ENCODE measurements at regions not wholly inside any gene's neighbourhood (a gene's known extent, or its start where the extent isn't known, plus 50 kb on each side); places are given as distances from the start of the nearest gene placed in this dataset.

DNA sequence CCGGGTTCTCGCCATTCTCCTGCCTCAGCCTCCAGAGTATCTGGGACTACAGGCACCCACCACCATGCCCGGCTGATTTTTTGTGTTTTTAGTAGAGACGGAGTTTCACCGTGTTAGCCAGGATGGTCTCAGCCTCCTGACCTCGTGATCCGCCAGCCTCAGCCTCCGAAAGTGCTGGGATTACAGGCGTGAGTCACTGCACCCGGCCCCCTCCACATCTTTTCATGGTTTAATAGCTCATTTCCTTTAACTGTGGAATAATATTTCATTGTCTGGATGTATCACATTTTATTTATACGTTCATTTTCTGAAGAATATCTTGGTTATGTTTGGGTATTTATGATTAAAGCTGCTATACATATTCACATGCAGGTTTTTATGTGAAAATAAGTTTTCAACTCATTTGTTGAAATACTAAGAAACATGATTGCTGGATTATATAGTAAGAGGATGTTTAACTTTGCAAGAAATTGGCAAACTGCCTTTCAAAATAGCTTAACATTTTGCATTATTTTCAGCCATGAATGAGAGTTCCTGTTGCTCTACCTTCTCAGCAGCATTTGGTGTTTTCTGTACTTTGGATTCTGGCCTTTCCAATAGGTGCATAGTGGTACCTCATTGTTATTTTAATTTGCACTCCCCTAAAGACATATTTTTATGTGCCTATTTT lies 591.9 kb downstream of the TECRL start (continued):
- TF ChIP-seq ZNF462 (CRISPR knock-in tag; IDR thresholded peaks at IDR 0.05) (no peak), EZH2phosphoT487 (IDR thresholded peaks at IDR 0.05; ENCODE audit: unreplicated experiment) (no peak), NANOG (IDR thresholded peaks at IDR 0.05; ENCODE audit: borderline replicate concordance) (no peak), EZH2 (IDR thresholded peaks at IDR 0.05; ENCODE audit: low read depth, unreplicated experiment) (no peak)

DNA sequence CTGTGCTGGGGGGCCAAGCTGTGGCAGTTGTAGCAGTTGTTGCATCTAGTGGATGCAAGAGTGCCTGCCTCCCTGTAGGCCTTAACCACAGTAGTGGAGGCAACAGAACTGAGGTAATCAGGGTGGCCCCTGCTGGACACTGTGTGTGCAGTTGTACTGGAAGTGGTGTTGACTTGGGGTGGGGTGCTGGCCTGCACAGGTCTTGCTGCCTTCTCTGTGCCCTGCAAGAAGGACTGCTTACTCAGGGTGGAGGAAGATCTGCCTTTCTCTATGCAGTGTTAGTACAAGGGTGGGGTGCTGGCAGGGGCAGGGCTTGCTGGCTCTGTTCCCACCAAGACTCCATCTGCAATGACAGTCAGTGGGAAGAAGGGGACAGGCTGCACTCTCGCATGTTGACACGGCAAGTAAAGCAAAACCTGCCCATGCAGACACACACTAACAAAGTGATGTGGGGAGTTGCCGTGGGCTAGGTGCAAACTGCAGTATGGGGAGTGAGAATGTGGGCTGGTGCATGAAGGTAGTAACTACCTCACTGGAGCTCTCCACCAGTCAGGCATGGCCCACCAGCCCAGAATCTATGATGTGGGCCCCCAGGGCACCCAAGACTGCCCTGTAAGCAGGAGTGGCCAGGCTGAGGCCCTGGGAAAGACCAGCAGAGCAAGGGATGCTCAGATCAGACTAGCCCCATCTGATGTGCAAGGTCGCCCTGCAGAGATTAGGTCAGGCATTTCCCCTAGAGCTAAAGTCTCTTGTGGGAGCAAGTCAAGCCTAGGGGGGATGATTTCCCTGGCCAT lies 594.9 kb downstream of the TECRL start:
- Histone ChIP-seq H3K4me3 (no peak overlapping the region), H2AFZ (no peak overlapping the region), H3K9me2 (ENCODE audit: insufficient read depth) (no peaks in the 10 kb centered on the region; the same call in 1 of the 2 replicates), H3K27me3 (ENCODE audit: insufficient read depth) (no peaks in the 10 kb centered on the region), H3F3A (replicated peaks; ENCODE audit: low read depth) (no peaks in the 10 kb centered on the region), H4K20me1 (replicated peaks; ENCODE audit: insufficient read depth) (no peaks in the 10 kb centered on the region), H3K27ac (ENCODE audit: low read depth) (no peak overlapping the region), H3K79me2 (replicated peaks; ENCODE audit: insufficient read depth) (no peaks in the 10 kb centered on the region), H3K4me1 (ENCODE audit: insufficient read depth) (no peaks in the 10 kb centered on the region), H3K4me2 (no peak overlapping the region), H3K36me3 (ENCODE audit: insufficient read depth) (no peaks in the 10 kb centered on the region)
- H3K36me3 Mint-ChIP-seq (ENCODE audit: low read depth) = no peaks in the 10 kb centered on the region
- H3K4me3 Mint-ChIP-seq = no peak overlapping the region
- DNase-seq (ENCODE audit: low spot score) = no peak
- no peaks in the 10 kb centered on the region for H3K9me3 Mint-ChIP-seq
- peaks cover 6% of the 10 kb centered on the region for H3K27me3 Mint-ChIP-seq (ENCODE audit: insufficient read depth, low read depth, poor library complexity)
- ATAC-seq = no peak
- H3K4me1 Mint-ChIP-seq = peaks cover 8% of the 10 kb centered on the region; the same call in 2 of the 3 replicates
- no peak overlapping the region for H3K27ac Mint-ChIP-seq
- TF ChIP-seq JUNB (IDR thresholded peaks at IDR 0.05; ENCODE audit: unreplicated experiment) = no peak
- TF ChIP-seq EZH2phosphoT487 (IDR thresholded peaks at IDR 0.05; ENCODE audit: unreplicated experiment) = no peak
- no peak for TF ChIP-seq ETS1 (IDR thresholded peaks at IDR 0.05)
- TF ChIP-seq, protein P1, sequence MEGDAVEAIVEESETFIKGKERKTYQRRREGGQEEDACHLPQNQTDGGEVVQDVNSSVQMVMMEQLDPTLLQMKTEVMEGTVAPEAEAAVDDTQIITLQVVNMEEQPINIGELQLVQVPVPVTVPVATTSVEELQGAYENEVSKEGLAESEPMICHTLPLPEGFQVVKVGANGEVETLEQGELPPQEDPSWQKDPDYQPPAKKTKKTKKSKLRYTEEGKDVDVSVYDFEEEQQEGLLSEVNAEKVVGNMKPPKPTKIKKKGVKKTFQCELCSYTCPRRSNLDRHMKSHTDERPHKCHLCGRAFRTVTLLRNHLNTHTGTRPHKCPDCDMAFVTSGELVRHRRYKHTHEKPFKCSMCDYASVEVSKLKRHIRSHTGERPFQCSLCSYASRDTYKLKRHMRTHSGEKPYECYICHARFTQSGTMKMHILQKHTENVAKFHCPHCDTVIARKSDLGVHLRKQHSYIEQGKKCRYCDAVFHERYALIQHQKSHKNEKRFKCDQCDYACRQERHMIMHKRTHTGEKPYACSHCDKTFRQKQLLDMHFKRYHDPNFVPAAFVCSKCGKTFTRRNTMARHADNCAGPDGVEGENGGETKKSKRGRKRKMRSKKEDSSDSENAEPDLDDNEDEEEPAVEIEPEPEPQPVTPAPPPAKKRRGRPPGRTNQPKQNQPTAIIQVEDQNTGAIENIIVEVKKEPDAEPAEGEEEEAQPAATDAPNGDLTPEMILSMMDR (conservative IDR thresholded peaks at IDR 0.05; ENCODE audit: low read depth in 2 of 2) = no peak
